Mesenchymal stem cell (in vitro differentiated cells and primary cell): ENCODE measurements at regions not wholly inside any gene's neighbourhood (a gene's known extent, or its start where the extent isn't known, plus 50 kb on each side); places are given as distances from the start of the nearest gene placed in this dataset.

Source experiments
- DNase-seq: peaks from one replicate; pipeline ENCODE4 v3.0.0-alpha.2; 2013
- H2AFZ ChIP-seq: one replicate; pipeline ENCODE4 v1.6.1; 2013; ENCODE audit warnings: low read depth, mild to moderate bottlenecking, control low read depth, inconsistent platforms, low read length, moderate library complexity
- H2AK5ac ChIP-seq: 2 replicates; pipeline ENCODE4 v1.6.1; 2013; ENCODE audit warnings: low read length, moderate library complexity, mild to moderate bottlenecking, inconsistent platforms; ENCODE audit not compliant: severe bottlenecking
- H2BK120ac ChIP-seq: one replicate; pipeline ENCODE4 v1.6.1; 2013; ENCODE audit warnings: low read depth, mild to moderate bottlenecking, inconsistent platforms, low read length, moderate library complexity
- H2BK12ac ChIP-seq, 2 experiments: one replicate each; pipeline ENCODE4 v1.6.1; 2013; ENCODE audit warnings: inconsistent platforms in 2 of 2, low read length in 2 of 2, mild to moderate bottlenecking in 2 of 2, moderate library complexity in 2 of 2, control low read depth in 1 of 2
- H2BK15ac ChIP-seq: one replicate; pipeline ENCODE4 v1.6.1; 2013; ENCODE audit warnings: mild to moderate bottlenecking, low read depth, inconsistent platforms; ENCODE audit not compliant: poor library complexity, severe bottlenecking
- H2BK5ac ChIP-seq: 2 replicates; pipeline ENCODE4 v1.6.1; 2013; ENCODE audit warnings: low read depth, mild to moderate bottlenecking, low read length, control low read depth, inconsistent platforms; ENCODE audit not compliant: poor library complexity, severe bottlenecking
- H3K14ac ChIP-seq, 2 experiments: one replicate each; pipeline ENCODE4 v1.6.1; 2013; ENCODE audit warnings: inconsistent platforms in 2 of 2, low read length in 2 of 2, control low read depth in 1 of 2, mild to moderate bottlenecking in 1 of 2, moderate library complexity in 1 of 2
- H3K18ac ChIP-seq, 2 experiments: one replicate each; pipeline ENCODE4 v1.6.1; 2013; ENCODE audit warnings: inconsistent platforms in 2 of 2, low read length in 2 of 2, control low read depth in 1 of 2, low read depth in 1 of 2, mild to moderate bottlenecking in 1 of 2
- H3K23ac ChIP-seq, 2 experiments: one replicate each; pipeline ENCODE4 v1.6.1; 2013; ENCODE audit warnings: inconsistent platforms in 2 of 2, low read length in 2 of 2, mild to moderate bottlenecking in 2 of 2, moderate library complexity in 2 of 2, control low read depth in 1 of 2
- H3K27ac ChIP-seq: 2 replicates; pipeline ENCODE4 v1.5.1; 2013; ENCODE audit warnings: mild to moderate bottlenecking, moderate library complexity, low read length, control low read depth, inconsistent platforms; ENCODE audit not compliant: poor library complexity, severe bottlenecking
- H3K27me3 ChIP-seq, 2 experiments: 2 replicates each; pipeline versions ENCODE4 v1.6.1 to v1.7.0; 2013; ENCODE audit warnings: low read length in 2 of 2, mild to moderate bottlenecking in 2 of 2, moderate library complexity in 2 of 2, control low read depth in 1 of 2, inconsistent platforms in 1 of 2; ENCODE audit not compliant: control insufficient read depth in 1 of 2, insufficient read depth in 1 of 2
- H3K36me3 ChIP-seq, 2 experiments: 2 replicates each; pipeline versions ENCODE4 v1.6.1 to v1.7.0; 2013; ENCODE audit warnings: low read length in 2 of 2, control low read depth in 1 of 2, inconsistent platforms in 1 of 2, low read depth in 1 of 2, mild to moderate bottlenecking in 1 of 2; ENCODE audit not compliant: insufficient read depth in 2 of 2, control insufficient read depth in 1 of 2
- H3K4ac ChIP-seq, 2 experiments: one replicate each; pipeline ENCODE4 v1.6.1; 2013; ENCODE audit warnings: inconsistent platforms in 2 of 2, low read length in 2 of 2, mild to moderate bottlenecking in 2 of 2, moderate library complexity in 2 of 2, control low read depth in 1 of 2, low read depth in 1 of 2
- H3K4me1 ChIP-seq: 2 replicates; pipeline ENCODE4 v1.6.1; 2013; ENCODE audit warnings: low read depth, low read length, control low read depth; ENCODE audit not compliant: control insufficient read depth, insufficient read depth
- H3K4me2 ChIP-seq: 2 replicates; pipeline ENCODE4 v1.6.1; 2013; ENCODE audit warnings: low read length, mild to moderate bottlenecking, inconsistent platforms; ENCODE audit not compliant: poor library complexity, severe bottlenecking
- H3K4me3 ChIP-seq, 2 experiments: 2 replicates each; pipeline versions ENCODE4 v1.5.1 to v1.7.0; 2013; ENCODE audit warnings: low read length in 2 of 2, mild to moderate bottlenecking in 2 of 2, control low read depth in 1 of 2, low read depth in 1 of 2; ENCODE audit not compliant: insufficient read depth in 1 of 2
- H3K79me1 ChIP-seq: replicated peaks from 2 replicates; pipeline ENCODE4 v1.6.1; 2013; ENCODE audit warnings: mild to moderate bottlenecking, control low read depth, low read length, inconsistent platforms; ENCODE audit not compliant: poor library complexity, severe bottlenecking
- H3K9ac ChIP-seq: 2 replicates; pipeline ENCODE4 v1.7.0; 2013; ENCODE audit warnings: mild to moderate bottlenecking, low read length, moderate library complexity
- H3K9me3 ChIP-seq: 2 replicates; pipeline ENCODE4 v1.7.0; 2013; ENCODE audit warnings: mild to moderate bottlenecking, low read length; ENCODE audit not compliant: control insufficient read depth
- H4K8ac ChIP-seq: one replicate; pipeline ENCODE4 v1.6.1; 2013; ENCODE audit warnings: inconsistent platforms, mild to moderate bottlenecking, low read length, moderate library complexity
- H4K91ac ChIP-seq: one replicate; pipeline ENCODE4 v1.6.1; 2013; ENCODE audit warnings: mild to moderate bottlenecking, low read length, inconsistent platforms
- WGBS: methylation state at CpG from one replicate; pipeline ENCODE4 v1.1.7; 2013; ENCODE audit warnings: mixed read lengths; 5-methylcytosine and 5-hydroxymethylcytosine counted together

- no peak overlapping the region for H3K4me3 ChIP-seq
- H2AFZ ChIP-seq: no peak overlapping the region
- H4K8ac ChIP-seq: no peak overlapping the region
- no peak overlapping the region for H2BK15ac ChIP-seq
- H3K9me3 ChIP-seq: no peaks in the 10 kb centered on the region
- H3K27ac ChIP-seq: no peak overlapping the region
- no peak for DNase-seq
- no peak overlapping the region for H2BK12ac ChIP-seq
- no peak overlapping the region for H2BK120ac ChIP-seq
- H3K4me1 ChIP-seq: no peaks in the 10 kb centered on the region
- H3K14ac ChIP-seq: no peak overlapping the region
- H3K18ac ChIP-seq: no peak overlapping the region
- no peak overlapping the region for H3K4me2 ChIP-seq
- H3K36me3 ChIP-seq: no peaks in the 10 kb centered on the region
- no peak overlapping the region for H2BK5ac ChIP-seq
- no CpG with 5 or more reads among the region's 1 CpG for WGBS
- no peak overlapping the region for H3K9ac ChIP-seq
- H3K27me3 ChIP-seq: no peaks in the 10 kb centered on the region
- no peak overlapping the region for H4K91ac ChIP-seq
- H3K79me1 ChIP-seq: no peaks in the 10 kb centered on the region
- no peak overlapping the region for H2AK5ac ChIP-seq
- H3K23ac ChIP-seq: no peak overlapping the region
- H3K4ac ChIP-seq: no peak overlapping the region
Measured at GRCh38 chr3:135325096-135325495, 530.0 kb downstream of the EPHB1 start.

GRCh38 chr3:135325726-135326235 is 530.7 kb downstream of the EPHB1 start:
- Histone ChIP-seq H3K36me3 (no peaks in the 10 kb centered on the region), H3K27me3 (no peaks in the 10 kb centered on the region), H2BK15ac (no peak overlapping the region), H3K4me2 (no peak overlapping the region), H3K79me1 (no peaks in the 10 kb centered on the region), H3K4me3 (no peak overlapping the region), H4K91ac (no peak overlapping the region), H3K14ac (no peak overlapping the region), H3K27ac (no peak overlapping the region), H3K4me1 (no peaks in the 10 kb centered on the region), H2BK12ac (no peak overlapping the region), H2AFZ (no peak overlapping the region), H3K23ac (no peak overlapping the region), H2BK120ac (no peak overlapping the region), H4K8ac (no peak overlapping the region), H3K9me3 (no peaks in the 10 kb centered on the region), H2AK5ac (no peak overlapping the region), H2BK5ac (no peak overlapping the region), H3K18ac (no peak overlapping the region), H3K4ac (no peak overlapping the region), H3K9ac (no peak overlapping the region)
- 78% methylated on average over 6 of the region's 6 CpGs for WGBS
- no peak for DNase-seq

- WGBS: 68% methylated on average over 1 of the region's 1 CpG
Measured at GRCh38 chr3:135326851-135327250, 531.8 kb downstream of the EPHB1 start.

DNA sequence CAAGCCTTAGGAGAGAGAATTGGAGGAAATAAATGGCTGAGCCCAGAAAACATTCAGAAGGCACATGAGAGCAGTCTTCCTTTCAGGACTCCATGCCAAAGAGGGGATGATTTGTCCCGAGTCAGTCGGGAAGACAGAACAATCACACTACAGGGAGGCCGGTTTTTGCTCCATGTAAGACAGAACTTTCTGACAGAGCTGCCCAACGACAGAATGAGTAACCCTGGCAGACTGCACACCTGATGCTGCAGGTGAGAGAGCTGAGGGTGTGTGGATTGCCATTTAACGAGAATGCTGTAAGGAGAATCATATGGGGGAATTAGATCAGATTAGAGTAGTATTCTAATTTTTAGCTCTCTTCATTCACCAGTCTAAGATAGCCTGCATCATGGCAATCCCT is 533.0 kb downstream of the EPHB1 start:
- H3K23ac ChIP-seq: no peak overlapping the region
- no peak overlapping the region for H2BK12ac ChIP-seq
- H2AK5ac ChIP-seq: no peak overlapping the region
- H3K4me2 ChIP-seq: no peak overlapping the region
- H3K9ac ChIP-seq: no peak overlapping the region
- no peaks in the 10 kb centered on the region for H3K4me1 ChIP-seq
- H3K9me3 ChIP-seq: no peaks in the 10 kb centered on the region
- H3K36me3 ChIP-seq: no peaks in the 10 kb centered on the region
- H3K27me3 ChIP-seq: no peaks in the 10 kb centered on the region
- no peak overlapping the region for H3K4ac ChIP-seq
- no peak overlapping the region for H2BK5ac ChIP-seq
- H3K14ac ChIP-seq: no peak overlapping the region
- no peak overlapping the region for H3K18ac ChIP-seq
- no peak overlapping the region for H4K91ac ChIP-seq
- no peak overlapping the region for H3K4me3 ChIP-seq
- no peak overlapping the region for H4K8ac ChIP-seq
- WGBS: 64% methylated on average over 5 of the region's 5 CpGs
- no peak for DNase-seq
- H2BK120ac ChIP-seq: no peak overlapping the region
- no peak overlapping the region for H2BK15ac ChIP-seq
- H3K79me1 ChIP-seq: no peaks in the 10 kb centered on the region
- no peak overlapping the region for H2AFZ ChIP-seq
- no peak overlapping the region for H3K27ac ChIP-seq

More at GRCh38 chr3:135326851-135327250, 531.8 kb downstream of the EPHB1 start:
- no peak overlapping the region for H3K23ac ChIP-seq
- no peak overlapping the region for H2BK15ac ChIP-seq
- no peak overlapping the region for H4K8ac ChIP-seq
- no peaks in the 10 kb centered on the region for H3K27me3 ChIP-seq
- no peak overlapping the region for H3K4me2 ChIP-seq
- H3K4me3 ChIP-seq: no peak overlapping the region
- H2AK5ac ChIP-seq: no peak overlapping the region
- no peak overlapping the region for H3K27ac ChIP-seq
- no peak overlapping the region for H3K18ac ChIP-seq
- H3K9me3 ChIP-seq: no peaks in the 10 kb centered on the region
- no peaks in the 10 kb centered on the region for H3K79me1 ChIP-seq
- no peak overlapping the region for H4K91ac ChIP-seq
- H2AFZ ChIP-seq: no peak overlapping the region
- H3K9ac ChIP-seq: no peak overlapping the region
- no peak for DNase-seq
- no peak overlapping the region for H3K14ac ChIP-seq
- no peaks in the 10 kb centered on the region for H3K36me3 ChIP-seq
- H3K4me1 ChIP-seq: no peaks in the 10 kb centered on the region
- H2BK12ac ChIP-seq: no peak overlapping the region
- H3K4ac ChIP-seq: no peak overlapping the region
- H2BK5ac ChIP-seq: no peak overlapping the region
- H2BK120ac ChIP-seq: no peak overlapping the region
